H1 (cell line): ENCODE measurements at regions not wholly inside any gene's neighbourhood (a gene's known extent, or its start where the extent isn't known, plus 50 kb on each side); places are given as distances from the start of the nearest gene placed in this dataset.

Experiments used
- CTCF ChIA-PET: fragments of 300-600 bp; sonication (Branson Sonifier 250); formaldehyde crosslinking; loops from one replicate; lab custom pipeline; 2021; ENCODE audit not compliant: partially characterized antibody; lab: Charles Lee
- POLR2A ChIA-PET: fragments of 300-600 bp; sonication (Branson Sonifier 250); formaldehyde crosslinking; loops from one replicate; lab custom pipeline; 2021; ENCODE audit warnings: inconsistent platforms; ENCODE audit not compliant: partially characterized antibody; lab: Charles Lee
- DNase-seq, 2 experiments: peaks; one replicate each; pipeline versions ENCODE4 v3.0.0 to v3.0.0-alpha.2; 2010 to 2022; ENCODE audit warnings: low spot score in 2 of 2, low read depth in 1 of 2, mixed read lengths in 1 of 2
- FAIRE-seq: peaks from 2 replicates; lab custom pipeline; 2011; peaks lifted over from hg19 to GRCh38; lab: Jason Lieb, UNC
- H2AFZ ChIP-seq: 2 replicates; pipeline ENCODE4 v1.8.1; 2012; ENCODE audit warnings: low read length, inconsistent platforms
- H2AK5ac ChIP-seq: 2 replicates; pipeline ENCODE4 v1.6.1; 2013; ENCODE audit warnings: low read depth, low read length
- H2BK120ac ChIP-seq: replicated peaks from 2 replicates; pipeline ENCODE3; 2013; ENCODE audit warnings: low read depth, low read length, inconsistent platforms
- H2BK12ac ChIP-seq: 2 replicates; pipeline ENCODE4 v1.6.1; 2013; ENCODE audit warnings: low read depth, low read length
- H2BK15ac ChIP-seq: 2 replicates; pipeline ENCODE4 v1.6.1; 2013; ENCODE audit warnings: low read length
- H2BK20ac ChIP-seq: 2 replicates; pipeline ENCODE4 v1.6.1; 2013; ENCODE audit warnings: low read length
- H2BK5ac ChIP-seq: 2 replicates; pipeline ENCODE4 v1.6.1; 2013; ENCODE audit warnings: low read depth, low read length
- H3K14ac ChIP-seq: 2 replicates; pipeline ENCODE4 v1.6.1; 2013; ENCODE audit warnings: inconsistent platforms; ENCODE audit not compliant: insufficient read length
- H3K18ac ChIP-seq: 2 replicates; pipeline ENCODE4 v1.6.1; 2013; ENCODE audit warnings: low read length; ENCODE audit errors: extremely low read depth
- H3K23ac ChIP-seq: 2 replicates; pipeline ENCODE4 v1.6.1; 2013; ENCODE audit warnings: inconsistent platforms; ENCODE audit not compliant: insufficient read length
- H3K23me2 ChIP-seq: 2 replicates; pipeline ENCODE4 v1.6.1; 2013; ENCODE audit warnings: low read depth, low read length
- H3K27ac ChIP-seq: 2 replicates; pipeline ENCODE4 v1.6.1; 2011; ENCODE audit warnings: low read depth, low read length, inconsistent platforms
- H3K27me3 ChIP-seq, 4 experiments: replicated peaks in 1 of 4; 1 replicate in 1 of 4; 2 replicates in 3 of 4; pipeline versions ENCODE4 v1.6.1 to v1.8.1; 2011 to 2013; ENCODE audit warnings: low read length in 3 of 4, mild to moderate bottlenecking in 3 of 4, inconsistent platforms in 2 of 4, mixed read lengths in 2 of 4, moderate library complexity in 1 of 4; ENCODE audit not compliant: control insufficient read depth in 3 of 4, insufficient read depth in 3 of 4; ENCODE audit errors: extremely low read depth in 1 of 4
- H3K36me3 ChIP-seq, 4 experiments: 2 replicates each; pipeline versions ENCODE4 v1.6.1 to v1.8.1; 2011 to 2013; ENCODE audit warnings: mild to moderate bottlenecking in 4 of 4, low read length in 3 of 4, moderate library complexity in 2 of 4, control low read depth in 1 of 4, inconsistent platforms in 1 of 4; ENCODE audit not compliant: insufficient read depth in 4 of 4, control insufficient read depth in 2 of 4
- H3K4ac ChIP-seq: replicated peaks from 2 replicates; pipeline ENCODE3; 2013; ENCODE audit warnings: low read length, low read depth, mixed read lengths, inconsistent platforms; ENCODE audit not compliant: insufficient read length
- H3K4me1 ChIP-seq, 4 experiments: replicated peaks in 1 of 4; 1 replicate in 1 of 4; 2 replicates in 3 of 4; pipeline versions ENCODE4 v1.6.1 to v1.8.1; 2011 to 2013; ENCODE audit warnings: low read length in 3 of 4, inconsistent platforms in 2 of 4, mixed read lengths in 1 of 4; ENCODE audit not compliant: insufficient read depth in 4 of 4, control insufficient read depth in 3 of 4
- H3K4me2 ChIP-seq, 2 experiments: 2 replicates each; pipeline versions ENCODE4 v1.6.1 to v1.8.1; 2011 to 2013; ENCODE audit warnings: low read depth in 2 of 2, low read length in 2 of 2, control low read depth in 1 of 2, inconsistent platforms in 1 of 2, mild to moderate bottlenecking in 1 of 2; ENCODE audit not compliant: insufficient read depth in 1 of 2
- H3K4me3 ChIP-seq, 4 experiments: fragments of 200-600, 300-600 bp in 1 of 4; sonication (generic), shearing (Covaris generic), sonication (Bioruptor Twin) in 1 of 4; 2 replicates each; pipeline versions ENCODE4 v1.5.1 to v1.8.1; 2011 to 2016; ENCODE audit warnings: low read length in 4 of 4, low read depth in 3 of 4, control low read depth in 2 of 4, inconsistent platforms in 2 of 4, mild to moderate bottlenecking in 2 of 4, mixed read lengths in 1 of 4, moderate library complexity in 1 of 4; ENCODE audit not compliant: insufficient read depth in 2 of 4; ENCODE audit errors: extremely low read depth in 1 of 4
- H3K56ac ChIP-seq: replicated peaks from 2 replicates; pipeline ENCODE3; 2013; ENCODE audit warnings: low read depth, mild to moderate bottlenecking, mixed read lengths, low read length, inconsistent platforms; ENCODE audit not compliant: insufficient read length
- H3K79me1 ChIP-seq: 2 replicates; pipeline ENCODE4 v1.6.1; 2013; ENCODE audit warnings: low read depth, low read length, control low read depth
- H3K79me2 ChIP-seq, 2 experiments: 2 replicates each; pipeline versions ENCODE4 v1.6.1 to v1.8.1; 2012 to 2013; ENCODE audit warnings: low read length in 2 of 2, mild to moderate bottlenecking in 2 of 2, inconsistent platforms in 1 of 2; ENCODE audit not compliant: insufficient read depth in 2 of 2, control insufficient read depth in 1 of 2
- H3K9ac ChIP-seq, 4 experiments: replicated peaks in 1 of 4; 1 replicate in 1 of 4; 2 replicates in 3 of 4; pipeline versions ENCODE4 v1.6.1 to v1.8.1; 2011 to 2013; ENCODE audit warnings: low read depth in 3 of 4, low read length in 3 of 4, control low read depth in 2 of 4, mild to moderate bottlenecking in 2 of 4, moderate library complexity in 2 of 4, inconsistent platforms in 1 of 4; ENCODE audit errors: extremely low read depth in 1 of 4
- H3K9me3 ChIP-seq, 2 experiments: 2 replicates each; pipeline versions ENCODE4 v1.6.1 to v1.8.1; 2012 to 2013; ENCODE audit warnings: mild to moderate bottlenecking in 2 of 2, moderate library complexity in 2 of 2, control low read depth in 1 of 2, inconsistent platforms in 1 of 2, low read depth in 1 of 2, low read length in 1 of 2, mixed read lengths in 1 of 2; ENCODE audit not compliant: insufficient read depth in 2 of 2
- H4K20me1 ChIP-seq, 2 experiments: replicated peaks in 1 of 2; 2 replicates each; pipeline versions ENCODE3 to v1.8.1; 2011 to 2013; ENCODE audit warnings: inconsistent platforms in 2 of 2, low read length in 2 of 2, mild to moderate bottlenecking in 1 of 2; ENCODE audit not compliant: insufficient read depth in 2 of 2, control insufficient read depth in 1 of 2
- H4K5ac ChIP-seq: 2 replicates; pipeline ENCODE4 v1.6.1; 2013; ENCODE audit warnings: low read length, low read depth, mixed read lengths, inconsistent platforms; ENCODE audit not compliant: insufficient read length
- H4K8ac ChIP-seq: 2 replicates; pipeline ENCODE4 v1.8.0; 2013; ENCODE audit warnings: mild to moderate bottlenecking, moderate library complexity, low read length, inconsistent platforms; ENCODE audit not compliant: insufficient read depth; ENCODE audit errors: extremely low read depth
- H4K91ac ChIP-seq: replicated peaks from 2 replicates; pipeline ENCODE3; 2013; ENCODE audit warnings: low read length, mixed read lengths, inconsistent platforms; ENCODE audit not compliant: insufficient read length
- ATF2 ChIP-seq: IDR thresholded peaks from 2 replicates; pipeline ENCODE4 v1.6.1; 2012; ENCODE audit warnings: low read length, inconsistent platforms
- CEBPB ChIP-seq: IDR thresholded peaks from 2 replicates; pipeline ENCODE4 v1.6.1; 2012; ENCODE audit warnings: low read depth, low read length
- E2F6 ChIP-seq: IDR thresholded peaks from 2 replicates; pipeline ENCODE4 v1.6.1; 2012; ENCODE audit warnings: inconsistent platforms
- FOSL1 ChIP-seq: IDR thresholded peaks from 2 replicates; pipeline ENCODE4 v1.6.1; 2011; ENCODE audit warnings: mild to moderate bottlenecking, low read depth, low read length, moderate library complexity; ENCODE audit not compliant: insufficient read depth
- KDM1A ChIP-seq: fragments of 200-600, 300-600 bp; sonication (generic); IDR thresholded peaks from 2 replicates; pipeline ENCODE4 v1.7.1; 2016; ENCODE audit warnings: mild to moderate bottlenecking, low read length, borderline replicate concordance
- NANOG ChIP-seq: IDR thresholded peaks from 2 replicates; pipeline ENCODE4 v1.6.1; 2011; ENCODE audit warnings: low read length, low read depth, mild to moderate bottlenecking, inconsistent platforms; ENCODE audit not compliant: insufficient read depth, poor library complexity, severe bottlenecking
- RBBP5 ChIP-seq: IDR thresholded peaks from 2 replicates; pipeline ENCODE4 v1.7.1; 2012; ENCODE audit warnings: low read depth, mild to moderate bottlenecking, inconsistent platforms, low read length, moderate library complexity, borderline replicate concordance
- RNF2 ChIP-seq: fragments of 200-900, 300-1000 bp; sonication (generic); IDR thresholded peaks from 2 replicates; pipeline ENCODE4 v1.7.1; 2016; ENCODE audit warnings: borderline replicate concordance, low read depth, mild to moderate bottlenecking, antibody characterized with exemption, low read length; ENCODE audit not compliant: poor library complexity, severe bottlenecking; ENCODE audit errors: missing control alignments
- SAP30 ChIP-seq: fragments of 300-600 bp; sonication (generic); IDR thresholded peaks from 2 replicates; pipeline ENCODE4 v1.7.1; 2012; ENCODE audit warnings: low read length, moderate library complexity, mild to moderate bottlenecking, inconsistent platforms; ENCODE audit not compliant: insufficient read depth, insufficient replicate concordance
- TBP ChIP-seq: IDR thresholded peaks from 2 replicates; pipeline ENCODE4 v1.6.1; 2011; ENCODE audit warnings: low read depth, low read length, improper control_type of control experiment
- TCF12 ChIP-seq: IDR thresholded peaks from 2 replicates; pipeline ENCODE4 v1.6.1; 2011; ENCODE audit warnings: low read depth, mild to moderate bottlenecking, low read length
- WGBS, 2 experiments: shearing (Covaris generic) in 1 of 2; methylation state at CpG; one replicate each; pipeline versions ENCODE4 v1.1.6 to v1.1.7; 2013 to 2015; ENCODE audit warnings: low lambda C conversion rate in 2 of 2, mixed read lengths in 2 of 2, inconsistent platforms in 1 of 2, low coverage in 1 of 2, missing lambda C conversion rate in 1 of 2; ENCODE audit not compliant: insufficient replicate concordance in 2 of 2, insufficient coverage in 1 of 2, insufficient read length in 1 of 2; ENCODE audit errors: extremely low coverage in 1 of 2, missing lambda C conversion rate in 1 of 2; 5-methylcytosine and 5-hydroxymethylcytosine counted together

- H3K4me2 ChIP-seq = no peak overlapping the region
- peaks cover 23 to 33% of the 10 kb centered on the region in 2 experiments; a peak in 2 of 4 replicates for H3K9me3 ChIP-seq
- no peak overlapping the region for H3K18ac ChIP-seq
- no peak overlapping the region for H2BK120ac ChIP-seq
- no peak overlapping the region for H2AK5ac ChIP-seq
- H2BK15ac ChIP-seq = no peak overlapping the region
- no peak overlapping the region for H2BK5ac ChIP-seq
- ChIA-PET POLR2A (no interaction called here), CTCF (interaction anchor here (2.6 kb wide), 1 partner anchor 16 kb away, joined by 13 read pairs; no protein-coding TSS in a partner anchor)
- DNase-seq (no peak), FAIRE-seq (no peak)
- no peak overlapping the region for H2AFZ ChIP-seq
- H3K23me2 ChIP-seq = no peaks in the 10 kb centered on the region
- H4K20me1 ChIP-seq = no peaks in the 10 kb centered on the region
- no peaks in the 10 kb centered on the region; a peak in 2 of 7 replicates for H3K4me1 ChIP-seq
- H3K79me1 ChIP-seq = no peaks in the 10 kb centered on the region
- 72% methylated on average over 3 of the region's 3 CpGs; no CpG with 5 or more reads in 1 of the 2 experiments for WGBS, 2 experiments
- no peak overlapping the region for H4K91ac ChIP-seq
- H3K23ac ChIP-seq = no peak overlapping the region
- H3K27ac ChIP-seq = no peak overlapping the region
- no peak overlapping the region for H3K9ac ChIP-seq
- no peaks in the 10 kb centered on the region for H3K27me3 ChIP-seq
- no peak overlapping the region for H4K5ac ChIP-seq
- H3K36me3 ChIP-seq = no peaks in the 10 kb centered on the region
- H3K14ac ChIP-seq = no peak overlapping the region
- no peak overlapping the region for H3K4me3 ChIP-seq
- no peak overlapping the region for H3K4ac ChIP-seq
- H2BK12ac ChIP-seq = no peak overlapping the region
- no peaks in the 10 kb centered on the region for H3K79me2 ChIP-seq
- no peak overlapping the region for H2BK20ac ChIP-seq
- no peak overlapping the region for H3K56ac ChIP-seq
- no peak overlapping the region for H4K8ac ChIP-seq
- no peak for TF ChIP-seq FOSL1
- no peak for TF ChIP-seq SAP30
- TF ChIP-seq CEBPB = no peak
- TF ChIP-seq RNF2 = no peak
- no peak for TF ChIP-seq TCF12
- no peak for TF ChIP-seq ATF2
- TF ChIP-seq E2F6 = no peak
- TF ChIP-seq NANOG = no peak
- TF ChIP-seq KDM1A = no peak
- TF ChIP-seq TBP = no peak
- no peak for TF ChIP-seq RBBP5
Measured at GRCh38 chr6:159639721-159640120, 53.3 kb downstream of the SOD2 start.
